ENCODE measurements at regions not wholly inside any gene's neighbourhood (a gene's known extent, or its start where the extent isn't known, plus 50 kb on each side); places are given as distances from the start of the nearest gene placed in this dataset.

DNA sequence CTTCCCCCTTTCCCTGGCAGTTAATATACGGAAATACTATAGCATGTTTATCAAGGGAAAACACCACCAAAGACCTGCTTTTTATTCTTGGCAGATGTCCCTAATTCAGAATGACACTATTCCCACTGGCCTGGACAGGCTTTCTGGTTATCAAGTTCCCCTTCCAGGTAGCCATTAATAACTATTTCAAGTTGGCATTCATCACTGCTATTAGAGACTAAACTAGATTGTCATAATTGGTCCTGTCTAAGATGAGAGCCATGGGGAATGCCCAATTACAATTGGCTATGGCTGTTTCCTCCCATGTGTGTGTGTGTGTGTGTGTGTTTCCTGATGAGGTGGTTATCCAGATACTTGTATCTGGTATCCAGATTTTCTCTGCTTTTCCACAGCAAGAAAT is 608.1 kb downstream of the SQOR start:
- H3K4me1 ChIP-seq (replicated peaks in 1 of 2), result no peaks in the 10 kb centered on the region
- WGBS, 4 donors, result 48 to 67% (median 61%) methylated on average over 1 of the region's 1 CpG

GRCh38 chr15:46251903-46252302 is 617.1 kb downstream of the SQOR start:
- Histone ChIP-seq H3K4me3 (no peak overlapping the region), H3K36me3 (replicated peaks in 1 of 2) (no peaks in the 10 kb centered on the region), H3K27ac (no peak overlapping the region), H3K27me3 (no peaks in the 10 kb centered on the region), H3K4me1 (replicated peaks in 1 of 2) (no peaks in the 10 kb centered on the region), H3K9me3 (replicated peaks in 1 of 3) (no peaks in the 10 kb centered on the region)
- TF ChIP-seq, protein P1, sequence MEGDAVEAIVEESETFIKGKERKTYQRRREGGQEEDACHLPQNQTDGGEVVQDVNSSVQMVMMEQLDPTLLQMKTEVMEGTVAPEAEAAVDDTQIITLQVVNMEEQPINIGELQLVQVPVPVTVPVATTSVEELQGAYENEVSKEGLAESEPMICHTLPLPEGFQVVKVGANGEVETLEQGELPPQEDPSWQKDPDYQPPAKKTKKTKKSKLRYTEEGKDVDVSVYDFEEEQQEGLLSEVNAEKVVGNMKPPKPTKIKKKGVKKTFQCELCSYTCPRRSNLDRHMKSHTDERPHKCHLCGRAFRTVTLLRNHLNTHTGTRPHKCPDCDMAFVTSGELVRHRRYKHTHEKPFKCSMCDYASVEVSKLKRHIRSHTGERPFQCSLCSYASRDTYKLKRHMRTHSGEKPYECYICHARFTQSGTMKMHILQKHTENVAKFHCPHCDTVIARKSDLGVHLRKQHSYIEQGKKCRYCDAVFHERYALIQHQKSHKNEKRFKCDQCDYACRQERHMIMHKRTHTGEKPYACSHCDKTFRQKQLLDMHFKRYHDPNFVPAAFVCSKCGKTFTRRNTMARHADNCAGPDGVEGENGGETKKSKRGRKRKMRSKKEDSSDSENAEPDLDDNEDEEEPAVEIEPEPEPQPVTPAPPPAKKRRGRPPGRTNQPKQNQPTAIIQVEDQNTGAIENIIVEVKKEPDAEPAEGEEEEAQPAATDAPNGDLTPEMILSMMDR (IDR thresholded peaks at IDR 0.05), result no peak
- TF ChIP-seq POLR2A (IDR thresholded peaks at IDR 0.05), result no peak
- DNase-seq, result no peak
- intact Hi-C loops (cut with DNase I), result no loop called here
- WGBS, 4 donors, result 79 to 87% (median 83%) methylated on average over 3 of the region's 3 CpGs

More for the DNA sequence above, 608.1 kb downstream of the SQOR start:
- intact Hi-C loops (cut with DNase I), result no loop called here
- Histone ChIP-seq H3K9me3 (replicated peaks in 1 of 3) (no peaks in the 10 kb centered on the region), H3K36me3 (replicated peaks in 1 of 2) (no peaks in the 10 kb centered on the region), H3K4me3 (no peak overlapping the region), H3K27me3 (no peaks in the 10 kb centered on the region), H3K27ac (no peak overlapping the region)
- DNase-seq, result no peak
- TF ChIP-seq, protein P1 (IDR thresholded peaks at IDR 0.05), result no peak
- no peak for TF ChIP-seq POLR2A (IDR thresholded peaks at IDR 0.05)

DNA sequence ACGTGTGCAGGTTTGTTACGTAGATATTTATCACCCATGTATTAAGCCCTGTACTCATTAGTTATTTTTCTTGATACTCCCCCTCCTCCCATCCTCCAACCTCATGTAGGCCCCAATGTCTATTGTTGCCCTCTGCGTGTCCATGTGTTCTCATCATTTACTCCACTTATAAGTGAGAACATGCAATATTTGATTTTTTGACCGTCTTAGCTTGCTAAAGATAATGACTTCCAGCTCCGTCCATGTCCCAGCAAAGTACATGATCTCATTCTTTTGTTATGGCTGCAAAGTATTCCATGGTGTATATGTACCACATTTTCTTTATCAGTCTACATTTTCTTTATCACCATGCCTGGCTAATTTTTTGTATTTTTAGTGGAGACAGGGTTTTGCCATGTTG is 623.2 kb downstream of the SQOR start:
- no peaks in the 10 kb centered on the region for H3K9me3 ChIP-seq (replicated peaks in 1 of 3)
- H3K4me3 ChIP-seq, result no peak overlapping the region
- TF ChIP-seq, protein P1 (IDR thresholded peaks at IDR 0.05), result no peak
- no peak for TF ChIP-seq POLR2A (IDR thresholded peaks at IDR 0.05)
- DNase-seq, result no peak
- intact Hi-C loops (cut with DNase I), result no loop called here
- WGBS, 4 donors, result 84 to 90% (median 85%) methylated on average over 5 of the region's 5 CpGs
- no peaks in the 10 kb centered on the region for H3K4me1 ChIP-seq (replicated peaks in 1 of 2)
- H3K27me3 ChIP-seq, result no peaks in the 10 kb centered on the region
- no peaks in the 10 kb centered on the region for H3K36me3 ChIP-seq (replicated peaks in 1 of 2)
- H3K27ac ChIP-seq, result no peak overlapping the region

GRCh38 chr15:46260937-46261336 is 626.1 kb downstream of the SQOR start:
- intact Hi-C loops (cut with DNase I), result no loop called here
- H3K4me3 ChIP-seq, result no peak overlapping the region
- TF ChIP-seq, protein P1 (IDR thresholded peaks at IDR 0.05), result no peak
- TF ChIP-seq POLR2A (IDR thresholded peaks at IDR 0.05), result no peak
- no peaks in the 10 kb centered on the region for H3K9me3 ChIP-seq (replicated peaks in 1 of 3)
- H3K27me3 ChIP-seq, result no peaks in the 10 kb centered on the region
- H3K4me1 ChIP-seq (replicated peaks in 1 of 2), result peaks cover 6 to 11% of the 10 kb centered on the region in 2 donors
- no peak overlapping the region for H3K27ac ChIP-seq
- WGBS, 4 donors, result 83 to 91% (median 84%) methylated on average over 2 to 3 of the region's 3 CpGs
- no peaks in the 10 kb centered on the region for H3K36me3 ChIP-seq (replicated peaks in 1 of 2)
- DNase-seq, result no peak

Data from adrenal gland (tissue), 9 donors.